MCF 10A (cell line): ENCODE measurements at regions not wholly inside any gene's neighbourhood (a gene's known extent, or its start where the extent isn't known, plus 50 kb on each side); places are given as distances from the start of the nearest gene placed in this dataset.

Experiments
- BruUV-seq: library from RNA; stranded (reverse); fragments of 400-500 nt; replicated peaks from 2 replicates; lab custom pipeline; 2021; lab: Mats Ljungman, UMichigan
- CTCF ChIA-PET: fragments of 300-600 bp; sonication (Branson Sonifier 250); formaldehyde crosslinking; extraction: SDS; loops from one replicate; lab custom pipeline; 2021; ENCODE audit warnings: antibody characterized with exemption, inconsistent platforms; lab: Yijun Ruan, JAX
- POLR2A ChIA-PET: fragments of 300-600, 350-650 bp; sonication (Branson Sonifier 250); formaldehyde crosslinking; extraction: SDS; loops from one replicate; lab custom pipeline; 2020; ENCODE audit warnings: antibody characterized with exemption, inconsistent platforms; lab: Yijun Ruan, JAX
- DNase-seq: peaks from one replicate; pipeline ENCODE4 v3.0.0-alpha.2; 2018; ENCODE audit not compliant: unreplicated experiment
- H3K27ac Mint-ChIP-seq: one replicate; pipeline ENCODE4 v1.8.0; 2022; ENCODE audit warnings: mild to moderate bottlenecking, low read depth, mixed read lengths; ENCODE audit not compliant: unreplicated experiment
- H3K27me3 Mint-ChIP-seq: one replicate; pipeline ENCODE4 v1.8.0; 2022; ENCODE audit warnings: mixed read lengths; ENCODE audit not compliant: insufficient read depth, unreplicated experiment
- H3K36me3 Mint-ChIP-seq: one replicate; pipeline ENCODE4 v1.8.0; 2022; ENCODE audit warnings: mild to moderate bottlenecking, moderate library complexity, mixed read lengths; ENCODE audit not compliant: insufficient read depth, unreplicated experiment
- H3K4me1 Mint-ChIP-seq: one replicate; pipeline ENCODE4 v1.8.0; 2022; ENCODE audit warnings: mixed read lengths; ENCODE audit not compliant: insufficient read depth, unreplicated experiment
- H3K4me3 Mint-ChIP-seq: one replicate; pipeline ENCODE4 v1.8.0; 2022; ENCODE audit warnings: mild to moderate bottlenecking, moderate library complexity, mixed read lengths; ENCODE audit not compliant: unreplicated experiment
- H3K9me3 Mint-ChIP-seq: one replicate; pipeline ENCODE4 v1.8.0; 2022; ENCODE audit warnings: mixed read lengths; ENCODE audit not compliant: unreplicated experiment
- intact Hi-C: fragments of 100-400 bp; cut with micrococcal nuclease; formaldehyde crosslinking; loops from 2 replicates; pipeline ENCODE4 v1.14.1; 2022
- TF ChIP-seq, protein P1 (sequence below): fragments of 200-600 bp; IDR thresholded peaks from one replicate; pipeline ENCODE4 v1.8.0; 2022; ENCODE audit warnings: antibody characterized with exemption, mild to moderate bottlenecking; ENCODE audit not compliant: unreplicated experiment

DNA sequence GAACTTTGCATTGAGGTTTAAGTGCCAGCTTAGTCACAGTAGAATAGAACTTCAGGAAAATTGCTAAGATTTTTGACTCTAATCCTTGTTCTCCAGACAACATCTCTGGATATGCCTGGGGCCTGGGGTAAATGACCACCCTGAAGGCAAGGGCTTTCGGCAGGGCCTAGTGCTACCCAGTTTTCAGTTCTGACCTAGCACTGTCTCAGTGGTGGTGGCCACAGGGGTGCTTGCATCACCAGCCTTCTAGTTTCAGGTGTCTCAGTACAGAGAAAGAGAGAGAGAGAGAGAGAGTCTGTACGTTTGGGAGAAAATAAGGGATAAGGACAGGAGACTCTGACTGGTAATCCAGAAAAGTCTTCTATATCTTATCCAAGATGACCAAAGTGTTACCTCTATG is 890.5 kb downstream of the JRKL start:
- H3K27ac Mint-ChIP-seq, result no peak overlapping the region
- no peaks in the 10 kb centered on the region for H3K36me3 Mint-ChIP-seq
- H3K4me1 Mint-ChIP-seq, result no peaks in the 10 kb centered on the region
- peaks cover under 1% of the 10 kb centered on the region for H3K9me3 Mint-ChIP-seq
- intact Hi-C loops, result no loop called here
- H3K27me3 Mint-ChIP-seq, result peaks cover 40% of the 10 kb centered on the region
- TF ChIP-seq, protein P1, sequence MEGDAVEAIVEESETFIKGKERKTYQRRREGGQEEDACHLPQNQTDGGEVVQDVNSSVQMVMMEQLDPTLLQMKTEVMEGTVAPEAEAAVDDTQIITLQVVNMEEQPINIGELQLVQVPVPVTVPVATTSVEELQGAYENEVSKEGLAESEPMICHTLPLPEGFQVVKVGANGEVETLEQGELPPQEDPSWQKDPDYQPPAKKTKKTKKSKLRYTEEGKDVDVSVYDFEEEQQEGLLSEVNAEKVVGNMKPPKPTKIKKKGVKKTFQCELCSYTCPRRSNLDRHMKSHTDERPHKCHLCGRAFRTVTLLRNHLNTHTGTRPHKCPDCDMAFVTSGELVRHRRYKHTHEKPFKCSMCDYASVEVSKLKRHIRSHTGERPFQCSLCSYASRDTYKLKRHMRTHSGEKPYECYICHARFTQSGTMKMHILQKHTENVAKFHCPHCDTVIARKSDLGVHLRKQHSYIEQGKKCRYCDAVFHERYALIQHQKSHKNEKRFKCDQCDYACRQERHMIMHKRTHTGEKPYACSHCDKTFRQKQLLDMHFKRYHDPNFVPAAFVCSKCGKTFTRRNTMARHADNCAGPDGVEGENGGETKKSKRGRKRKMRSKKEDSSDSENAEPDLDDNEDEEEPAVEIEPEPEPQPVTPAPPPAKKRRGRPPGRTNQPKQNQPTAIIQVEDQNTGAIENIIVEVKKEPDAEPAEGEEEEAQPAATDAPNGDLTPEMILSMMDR, result no peak
- BruUV-seq, result no TSS peak
- no peak overlapping the region for H3K4me3 Mint-ChIP-seq
- ChIA-PET CTCF (no interaction called here), POLR2A (no interaction called here)
- no peak for DNase-seq

DNA sequence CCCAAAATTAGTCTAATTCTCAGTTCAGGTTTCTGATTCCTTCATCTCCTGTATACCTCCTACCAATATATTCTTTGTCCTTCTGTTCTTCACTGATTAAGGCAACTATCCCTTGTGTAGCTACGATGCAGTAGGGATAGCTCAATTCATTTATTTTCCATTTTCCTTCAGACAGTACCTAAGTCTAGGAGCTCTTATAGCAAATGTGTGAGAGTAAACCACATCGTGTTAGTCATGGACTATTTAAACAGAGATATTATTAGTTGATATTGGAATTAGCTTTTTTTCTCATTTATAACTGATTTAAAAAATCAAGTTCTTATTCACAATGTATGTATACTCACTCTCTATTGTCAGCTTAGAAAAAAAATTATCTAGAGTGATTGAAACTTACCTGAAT is 900.0 kb downstream of the JRKL start:
- no peaks in the 10 kb centered on the region for H3K4me1 Mint-ChIP-seq
- ChIA-PET CTCF (interaction anchor here (0.7 kb wide), 1 partner anchor 41 kb away, joined by 3 read pairs; no protein-coding TSS in a partner anchor), POLR2A (no interaction called here)
- no TSS peak for BruUV-seq
- no peak for DNase-seq
- intact Hi-C loops, result no loop called here
- TF ChIP-seq, protein P1, result no peak
- no peaks in the 10 kb centered on the region for H3K36me3 Mint-ChIP-seq
- no peaks in the 10 kb centered on the region for H3K27me3 Mint-ChIP-seq
- H3K27ac Mint-ChIP-seq, result no peak overlapping the region
- no peak overlapping the region for H3K4me3 Mint-ChIP-seq
- H3K9me3 Mint-ChIP-seq, result no peaks in the 10 kb centered on the region

DNA sequence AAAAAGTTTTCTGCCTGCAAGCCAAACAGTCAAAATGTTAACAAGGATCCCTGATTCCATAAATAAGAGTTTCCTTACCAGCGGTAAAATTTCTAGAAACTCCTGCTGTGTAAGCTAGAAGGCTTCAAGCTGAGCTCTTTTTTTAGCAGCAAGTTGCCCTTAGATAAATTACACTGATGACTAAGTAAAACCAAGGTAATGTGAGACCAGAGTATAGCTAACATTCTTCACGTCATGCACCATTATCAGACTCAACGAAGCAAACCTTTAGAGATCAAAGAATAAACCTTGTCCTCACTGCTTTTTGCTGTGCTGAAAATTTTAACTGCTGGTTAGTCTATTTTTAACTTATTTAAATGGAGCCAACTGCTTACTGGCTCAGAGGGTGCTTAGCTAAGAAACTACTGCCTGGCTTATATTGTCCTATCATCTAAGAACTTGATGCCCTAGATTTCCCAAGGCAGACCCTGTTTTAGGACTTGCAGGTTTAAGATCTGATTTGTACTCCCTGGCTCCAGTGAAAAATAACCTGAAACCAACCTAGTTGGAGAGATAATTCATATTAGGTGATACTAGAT is 900.7 kb downstream of the JRKL start:
- Mint-ChIP-seq H3K36me3 (no peaks in the 10 kb centered on the region), H3K27ac (no peak overlapping the region), H3K9me3 (no peaks in the 10 kb centered on the region), H3K27me3 (no peaks in the 10 kb centered on the region), H3K4me3 (no peak overlapping the region), H3K4me1 (no peaks in the 10 kb centered on the region)
- no TSS peak for BruUV-seq
- POLR2A ChIA-PET, result no interaction called here
- TF ChIP-seq, protein P1, result no peak
- intact Hi-C loops, result no loop called here
- DNase-seq, result no peak
- CTCF ChIA-PET, result interaction anchor here (0.6 kb wide), 2 partner anchors 11 to 971 kb away, joined by 3 to 4 read pairs; no protein-coding TSS in a partner anchor

DNA sequence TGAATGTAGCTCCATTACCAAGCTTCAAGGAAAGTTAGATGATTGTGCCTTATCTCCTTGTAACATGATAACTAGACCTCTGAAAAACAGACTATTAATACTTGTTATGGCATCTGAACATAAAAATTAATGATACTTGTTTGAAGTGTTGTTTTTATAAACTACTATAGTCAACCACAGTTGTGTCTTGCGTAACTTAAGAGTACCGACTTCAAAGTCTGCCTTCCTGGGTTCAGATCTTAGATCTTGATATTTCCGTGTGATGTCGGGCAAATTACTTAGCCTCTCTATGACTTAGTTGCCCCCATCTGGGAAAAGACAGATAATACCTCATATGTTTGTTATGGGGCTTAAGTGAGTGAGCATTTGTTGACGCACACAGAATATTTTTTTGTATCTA is 906.5 kb downstream of the JRKL start:
- peaks cover 13% of the 10 kb centered on the region for H3K27me3 Mint-ChIP-seq
- intact Hi-C loops, result no loop called here
- no peaks in the 10 kb centered on the region for H3K9me3 Mint-ChIP-seq
- BruUV-seq, result no TSS peak
- H3K36me3 Mint-ChIP-seq, result no peaks in the 10 kb centered on the region
- no peaks in the 10 kb centered on the region for H3K4me1 Mint-ChIP-seq
- TF ChIP-seq, protein P1, result no peak
- CTCF ChIA-PET, result no interaction called here
- DNase-seq, result no peak
- no peak overlapping the region for H3K4me3 Mint-ChIP-seq
- POLR2A ChIA-PET, result no interaction called here
- no peak overlapping the region for H3K27ac Mint-ChIP-seq
